ENCODE measurements at regions not wholly inside any gene's neighbourhood (a gene's known extent, or its start where the extent isn't known, plus 50 kb on each side); places are given as distances from the start of the nearest gene placed in this dataset.

- TF ChIP-seq CTCF (IDR thresholded peaks at IDR 0.05) (no peak), EZH2 (IDR thresholded peaks at IDR 0.05) (no peak)
Measured at GRCh38 chr12:92556141-92556540, 146.6 kb upstream of the PLEKHG7 start.

Data from neural progenitor cell (in vitro differentiated cells).